T-helper 1 cell treated with Interleukin-12 subunit alpha and Interleukin-12 subunit beta and Interleukin-4 antibody, amounts not matched to agents 30 ng/mL and 1 ng/mL, for 36 hours (primary cell): ENCODE measurements at regions not wholly inside any gene's neighbourhood (a gene's known extent, or its start where the extent isn't known, plus 50 kb on each side); places are given as distances from the start of the nearest gene placed in this dataset.

ENCODE experiments used
- intact Hi-C: fragments of 100-400 bp; cut with micrococcal nuclease; formaldehyde crosslinking; loops from one replicate; pipeline ENCODE4 v1.15.1; 2024

GRCh38 chr2:42978887-42979415 lies 186.6 kb upstream of the HAAO start:
- intact Hi-C loops, result no loop called here

- intact Hi-C loops, result no loop called here
These were observed 185.9 kb upstream of the HAAO start for GRCh38 chr2:42978175-42978886.

- intact Hi-C loops, result no loop called here
These were observed 185.1 kb upstream of the HAAO start for GRCh38 chr2:42977270-42978174.

- intact Hi-C loops, result no loop called here
These were observed 184.0 kb upstream of the HAAO start for GRCh38 chr2:42976351-42976750.

- intact Hi-C loops, result loop anchor here (1.0 to 5.0 kb wide), 3 partner anchors 157 to 509 kb away; no protein-coding TSS in a partner anchor
These were observed 182.6 kb upstream of the HAAO start for GRCh38 chr2:42974721-42975717.

- intact Hi-C loops, result loop anchor here (5.0 kb wide), 1 partner anchor 158 kb away; no protein-coding TSS in a partner anchor
These were observed 181.9 kb upstream of the HAAO start for GRCh38 chr2:42974169-42974720.

GRCh38 chr2:42973726-42974125 lies 181.3 kb upstream of the HAAO start:
- intact Hi-C loops, result loop anchor here (5.0 kb wide), 1 partner anchor 159 kb away; no protein-coding TSS in a partner anchor

GRCh38 chr2:42972933-42973516 lies 180.6 kb upstream of the HAAO start:
- intact Hi-C loops, result loop anchor here (5.0 kb wide), 1 partner anchor 159 kb away; no protein-coding TSS in a partner anchor

- intact Hi-C loops, result loop anchor here (5.0 kb wide), 1 partner anchor 160 kb away; no protein-coding TSS in a partner anchor
These were observed 179.8 kb upstream of the HAAO start for GRCh38 chr2:42971947-42972736.

- intact Hi-C loops, result loop anchor here (5.0 kb wide), 1 partner anchor 161 kb away; no protein-coding TSS in a partner anchor
These were observed 179.0 kb upstream of the HAAO start for GRCh38 chr2:42971381-42971780.

- intact Hi-C loops, result loop anchor here (5.0 kb wide), 1 partner anchor 162 kb away; no protein-coding TSS in a partner anchor
These were observed 177.8 kb upstream of the HAAO start for GRCh38 chr2:42970151-42970550.

GRCh38 chr2:42969231-42970150 lies 177.1 kb upstream of the HAAO start:
- intact Hi-C loops, result loop anchor here (5.0 kb wide), 1 partner anchor 163 kb away; no protein-coding TSS in a partner anchor

- intact Hi-C loops, result no loop called here
These were observed 175.7 kb upstream of the HAAO start for GRCh38 chr2:42967959-42968674.

- intact Hi-C loops, result no loop called here
These were observed 173.5 kb upstream of the HAAO start for GRCh38 chr2:42965910-42966309.

- intact Hi-C loops, result no loop called here
These were observed 172.8 kb upstream of the HAAO start for GRCh38 chr2:42965196-42965595.

GRCh38 chr2:42964439-42965083 lies 172.2 kb upstream of the HAAO start:
- intact Hi-C loops, result no loop called here
